Smooth muscle cell (in vitro differentiated cells): ENCODE measurements at regions not wholly inside any gene's neighbourhood (a gene's known extent, or its start where the extent isn't known, plus 50 kb on each side); places are given as distances from the start of the nearest gene placed in this dataset.
"Not testable (repeated sequence)": the region's sequence is repeated elsewhere in the genome, so short reads cannot be mapped to it uniquely, and the experiment has no call there.

ENCODE experiments used
- DNase-seq: peaks from one replicate; lab custom pipeline; 2025; ENCODE audit not compliant: unreplicated experiment; lab: John Stamatoyannopoulos, UW
- H2AFZ ChIP-seq: fragments of 200-600 bp; sonication (generic); 2 replicates; pipeline ENCODE4 v1.6.0; 2016; ENCODE audit warnings: antibody characterized with exemption, low read depth, mild to moderate bottlenecking
- H3F3A ChIP-seq: fragments of 200-600 bp; sonication (generic); 2 replicates; pipeline ENCODE4 v1.6.0; 2017; ENCODE audit warnings: antibody characterized with exemption, low read depth
- H3K27ac ChIP-seq: fragments of 200-600 bp; sonication (generic); 2 replicates; pipeline ENCODE4 v1.5.1; 2016; ENCODE audit warnings: low read depth, mild to moderate bottlenecking
- H3K27me3 ChIP-seq: fragments of 200-600 bp; sonication (generic); 2 replicates; pipeline ENCODE4 v1.6.1; 2016; ENCODE audit warnings: low read depth, mild to moderate bottlenecking
- H3K36me3 ChIP-seq: fragments of 200-600 bp; sonication (generic); 2 replicates; pipeline ENCODE4 v1.5.1; 2016; ENCODE audit warnings: low read depth
- H3K4me1 ChIP-seq: fragments of 200-600 bp; sonication (generic); 2 replicates; pipeline ENCODE4 v1.5.1; 2016; ENCODE audit warnings: low read depth
- H3K4me2 ChIP-seq: fragments of 200-600 bp; sonication (generic); 2 replicates; pipeline ENCODE4 v1.6.0; 2016; ENCODE audit warnings: mild to moderate bottlenecking
- H3K4me3 ChIP-seq: fragments of 200-600 bp; sonication (generic); 2 replicates; pipeline ENCODE4 v1.5.1; 2016; ENCODE audit warnings: mild to moderate bottlenecking
- H3K79me2 ChIP-seq: fragments of 200-600 bp; sonication (generic); 2 replicates; pipeline ENCODE4 v1.6.0; 2016; ENCODE audit warnings: low read depth, mild to moderate bottlenecking
- H3K9ac ChIP-seq: fragments of 200-600 bp; sonication (generic); 2 replicates; pipeline ENCODE4 v1.6.0; 2016; ENCODE audit warnings: low read depth
- H3K9me3 ChIP-seq: fragments of 200-600 bp; sonication (generic); replicated peaks from 2 replicates; pipeline ENCODE4 v1.5.1; 2016; ENCODE audit warnings: low read depth
- H4K20me1 ChIP-seq: fragments of 200-600 bp; sonication (generic); 2 replicates; pipeline ENCODE4 v1.6.0; 2016; ENCODE audit warnings: low read depth
- WGBS: methylation state at CpG from one replicate; pipeline ENCODE4 v1.1.7; 2016; ENCODE audit warnings: low lambda C conversion rate; 5-methylcytosine and 5-hydroxymethylcytosine counted together
- TF ChIP-seq, protein P1 (sequence below): fragments of 200-600 bp; sonication (generic); IDR thresholded peaks from 2 replicates; pipeline ENCODE4 v1.5.1; 2017; ENCODE audit warnings: borderline replicate concordance, mild to moderate bottlenecking, antibody characterized with exemption; ENCODE audit not compliant: insufficient read depth, poor library complexity, severe bottlenecking

DNA sequence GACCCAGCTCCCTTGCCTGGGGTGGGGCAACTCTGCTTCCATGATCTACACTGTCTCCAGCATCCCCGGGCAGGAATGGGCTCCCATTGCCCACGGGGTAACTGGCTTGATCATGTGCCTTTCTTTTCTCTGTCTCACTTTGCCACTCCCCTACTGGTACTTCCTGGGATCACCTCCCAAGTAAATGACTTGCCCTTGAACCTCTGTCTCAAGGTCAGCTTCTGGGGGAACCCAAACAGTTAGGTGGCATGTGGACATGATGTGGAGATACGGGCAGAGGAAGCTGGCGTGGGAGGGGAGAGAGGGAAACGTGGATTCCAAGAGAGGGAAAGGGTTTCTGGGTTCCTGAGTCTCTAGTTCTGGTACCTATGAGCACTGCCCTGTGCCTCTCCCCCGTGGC, 63.8 kb upstream of the RALY start:
- no peak overlapping the region for H3K27ac ChIP-seq
- no peaks in the 10 kb centered on the region for H3K79me2 ChIP-seq

DNA sequence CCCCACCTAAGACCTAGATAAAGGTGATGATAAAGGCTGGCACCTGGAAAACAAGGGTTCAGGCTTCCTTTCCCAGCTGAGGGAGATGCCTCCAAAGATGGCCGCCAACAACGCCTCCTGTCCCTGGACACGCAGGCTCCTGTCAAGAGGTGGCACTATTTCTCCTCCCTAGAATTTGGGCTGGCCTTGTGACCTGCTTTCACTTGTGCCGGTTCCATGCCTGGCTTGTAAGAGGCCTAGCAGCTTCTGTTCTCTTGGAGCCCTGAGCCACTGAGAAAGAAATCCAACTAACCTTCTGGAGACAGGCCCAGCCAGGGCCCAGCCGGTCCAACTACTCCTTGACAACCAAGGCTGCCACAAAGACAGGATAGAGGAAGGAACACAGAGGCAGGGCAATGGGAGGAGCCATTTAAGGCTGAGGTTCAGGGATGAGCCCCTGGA, 60.2 kb upstream of the RALY start:
- Histone ChIP-seq H3K27me3 (peaks cover 15% of the 10 kb centered on the region), H3K4me1 (no peaks in the 10 kb centered on the region), H3K27ac (no peak overlapping the region), H3K4me3 (no peak overlapping the region), H2AFZ (peak overlapping the region; percentile 32), H4K20me1 (no peaks in the 10 kb centered on the region), H3K9me3 (no peaks in the 10 kb centered on the region), H3K9ac (no peak overlapping the region), H3K4me2 (no peak overlapping the region), H3F3A (no peaks in the 10 kb centered on the region), H3K79me2 (no peaks in the 10 kb centered on the region), H3K36me3 (no peaks in the 10 kb centered on the region)
- no peak for DNase-seq
- TF ChIP-seq, protein P1, sequence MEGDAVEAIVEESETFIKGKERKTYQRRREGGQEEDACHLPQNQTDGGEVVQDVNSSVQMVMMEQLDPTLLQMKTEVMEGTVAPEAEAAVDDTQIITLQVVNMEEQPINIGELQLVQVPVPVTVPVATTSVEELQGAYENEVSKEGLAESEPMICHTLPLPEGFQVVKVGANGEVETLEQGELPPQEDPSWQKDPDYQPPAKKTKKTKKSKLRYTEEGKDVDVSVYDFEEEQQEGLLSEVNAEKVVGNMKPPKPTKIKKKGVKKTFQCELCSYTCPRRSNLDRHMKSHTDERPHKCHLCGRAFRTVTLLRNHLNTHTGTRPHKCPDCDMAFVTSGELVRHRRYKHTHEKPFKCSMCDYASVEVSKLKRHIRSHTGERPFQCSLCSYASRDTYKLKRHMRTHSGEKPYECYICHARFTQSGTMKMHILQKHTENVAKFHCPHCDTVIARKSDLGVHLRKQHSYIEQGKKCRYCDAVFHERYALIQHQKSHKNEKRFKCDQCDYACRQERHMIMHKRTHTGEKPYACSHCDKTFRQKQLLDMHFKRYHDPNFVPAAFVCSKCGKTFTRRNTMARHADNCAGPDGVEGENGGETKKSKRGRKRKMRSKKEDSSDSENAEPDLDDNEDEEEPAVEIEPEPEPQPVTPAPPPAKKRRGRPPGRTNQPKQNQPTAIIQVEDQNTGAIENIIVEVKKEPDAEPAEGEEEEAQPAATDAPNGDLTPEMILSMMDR: peak; percentile 44
- WGBS: 65% methylated on average over 5 of the region's 5 CpGs

More for the DNA sequence above, 63.8 kb upstream of the RALY start:
- Histone ChIP-seq H4K20me1 (no peaks in the 10 kb centered on the region), H3K4me2 (no peak overlapping the region), H3K9ac (no peak overlapping the region), H3K4me1 (no peaks in the 10 kb centered on the region), H3F3A (no peaks in the 10 kb centered on the region), H3K27me3 (peaks cover 15% of the 10 kb centered on the region), H3K36me3 (no peaks in the 10 kb centered on the region), H2AFZ (no peak overlapping the region), H3K9me3 (no peaks in the 10 kb centered on the region), H3K4me3 (no peak overlapping the region)
- TF ChIP-seq, protein P1: no peak
- no peak for DNase-seq
- 82% methylated on average over 6 of the region's 6 CpGs for WGBS

DNA sequence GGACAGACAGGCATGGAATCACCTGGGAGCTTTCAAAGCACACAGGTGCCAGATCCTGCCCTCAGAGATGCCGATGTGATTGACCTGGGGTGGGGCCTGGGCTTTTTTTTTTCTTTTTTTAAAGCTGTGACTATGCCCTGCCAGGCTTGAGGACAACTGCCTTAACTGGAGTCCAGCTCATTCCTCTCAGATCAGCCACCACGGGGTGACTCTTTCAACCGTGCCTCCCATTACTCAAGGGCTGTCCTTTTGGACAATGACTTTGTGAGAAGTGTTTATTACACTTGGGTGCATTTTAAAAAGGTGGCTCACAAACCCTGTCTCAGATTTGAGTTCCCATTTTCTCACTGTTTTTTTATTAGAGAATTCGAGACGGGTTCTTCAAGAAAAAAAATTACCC, 57.1 kb upstream of the RALY start:
- TF ChIP-seq, protein P1: no peak
- 89% methylated on average over 5 of the region's 5 CpGs for WGBS
- Histone ChIP-seq H3K27ac (no peak overlapping the region), H4K20me1 (no peaks in the 10 kb centered on the region), H3K4me2 (no peak overlapping the region), H3F3A (no peaks in the 10 kb centered on the region), H3K9me3 (no peaks in the 10 kb centered on the region), H3K79me2 (no peaks in the 10 kb centered on the region), H2AFZ (no peak overlapping the region), H3K4me3 (no peak overlapping the region), H3K27me3 (no peaks in the 10 kb centered on the region), H3K4me1 (no peaks in the 10 kb centered on the region), H3K36me3 (no peaks in the 10 kb centered on the region), H3K9ac (no peak overlapping the region)
- DNase-seq: no peak

DNA sequence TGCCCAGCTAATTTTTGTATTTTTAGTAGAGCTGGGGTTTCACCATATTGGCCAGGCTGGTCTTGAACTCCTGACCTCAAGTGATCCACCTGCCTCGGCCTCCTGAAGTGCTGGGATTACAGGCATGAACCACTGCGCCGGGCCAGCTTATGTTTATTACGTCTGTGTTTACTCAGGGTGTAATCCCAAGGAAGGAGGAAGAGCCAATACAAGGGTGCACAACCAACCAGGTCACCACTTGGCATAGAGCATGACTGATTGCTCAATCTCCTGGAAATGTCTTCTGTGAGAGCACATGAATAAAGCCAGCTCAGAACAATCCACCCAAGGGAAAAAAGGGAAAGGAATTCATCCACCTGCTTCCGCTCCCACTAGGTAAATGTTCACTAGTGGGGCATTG, 54.7 kb upstream of the RALY start:
- H3K27me3 ChIP-seq, H3K9me3 ChIP-seq, H3F3A ChIP-seq, H3K36me3 ChIP-seq, H3K4me1 ChIP-seq, H3K27ac ChIP-seq, H3K4me2 ChIP-seq, H4K20me1 ChIP-seq, H3K9ac ChIP-seq, H3K4me3 ChIP-seq, DNase-seq, H3K79me2 ChIP-seq, H2AFZ ChIP-seq: not testable (repeated sequence)
- 88% methylated on average over 5 of the region's 5 CpGs for WGBS
